CD4-positive, alpha-beta T cell treated with Interferon alpha-2 for 1 hour (primary cell): ENCODE measurements at regions not wholly inside any gene's neighbourhood (a gene's known extent, or its start where the extent isn't known, plus 50 kb on each side); places are given as distances from the start of the nearest gene placed in this dataset.
"Not testable (repeated sequence)": the region's sequence is repeated elsewhere in the genome, so short reads cannot be mapped to it uniquely, and the experiment has no call there.

Experiments used
- DNase-seq, 2 donors: peaks; one replicate each; pipeline ENCODE4 v3.0.0-alpha.2; 2020 to 2022

- no peak for DNase-seq
Measured at GRCh38 chr9:104980039-104980654, 52.2 kb upstream of the ABCA1 start.

- no peak for DNase-seq
Measured at GRCh38 chr9:104981543-104982129, 53.7 kb upstream of the ABCA1 start.

GRCh38 chr9:104982543-104982942 is 54.6 kb upstream of the ABCA1 start:
- no peak for DNase-seq

- no peak for DNase-seq
Measured at GRCh38 chr9:104983491-104983890, 55.5 kb upstream of the ABCA1 start.

GRCh38 chr9:104984121-104984520 is 56.2 kb upstream of the ABCA1 start:
- no peak for DNase-seq

GRCh38 chr9:104984542-104984941 is 56.6 kb upstream of the ABCA1 start:
- no peak for DNase-seq

GRCh38 chr9:104984948-104985347 is 57.0 kb upstream of the ABCA1 start:
- no peak for DNase-seq

- no peak for DNase-seq
Measured at GRCh38 chr9:104986096-104986495, 58.1 kb upstream of the ABCA1 start.

GRCh38 chr9:104987743-104988142 is 59.8 kb upstream of the ABCA1 start:
- no peak for DNase-seq

- no peak for DNase-seq
Measured at GRCh38 chr9:104988539-104988938, 60.6 kb upstream of the ABCA1 start.

GRCh38 chr9:104991144-104991953 is 63.4 kb upstream of the ABCA1 start:
- peak; percentile 91 to 93 for DNase-seq

GRCh38 chr9:104992659-104993058 is 64.7 kb upstream of the ABCA1 start:
- DNase-seq: no peak

- DNase-seq: peak; percentile 16 to 34
Measured at GRCh38 chr9:104993291-104993963, 65.5 kb upstream of the ABCA1 start.

GRCh38 chr9:104997536-104997935 is 69.6 kb upstream of the ABCA1 start:
- DNase-seq: no peak

GRCh38 chr9:104999136-104999535 is 71.2 kb upstream of the ABCA1 start:
- DNase-seq: no peak

- not testable (repeated sequence) for DNase-seq
Measured at GRCh38 chr9:105000529-105000928, 72.6 kb upstream of the ABCA1 start.

GRCh38 chr9:105004466-105005090 is 76.6 kb upstream of the ABCA1 start:
- DNase-seq: no peak

GRCh38 chr9:105005186-105005585 is 77.2 kb upstream of the ABCA1 start:
- no peak for DNase-seq

GRCh38 chr9:105006514-105006913 is 78.6 kb upstream of the ABCA1 start:
- no peak for DNase-seq

- DNase-seq: peak in 1 of 2 donors; percentile 61
Measured at GRCh38 chr9:105007143-105007542, 79.2 kb upstream of the ABCA1 start.

GRCh38 chr9:105010089-105010488 is 82.1 kb upstream of the ABCA1 start:
- not testable (repeated sequence) for DNase-seq

GRCh38 chr9:105021917-105022316 is 94.0 kb upstream of the ABCA1 start:
- DNase-seq: no peak

GRCh38 chr9:105022545-105022944 is 94.6 kb upstream of the ABCA1 start:
- not testable (repeated sequence) for DNase-seq
